T-helper 1 cell (primary cell): ENCODE measurements at regions not wholly inside any gene's neighbourhood (a gene's known extent, or its start where the extent isn't known, plus 50 kb on each side); places are given as distances from the start of the nearest gene placed in this dataset.

Experiments used
- DNase-seq, 5 donors: peaks; one replicate each; pipeline ENCODE4 v3.0.0-alpha.2; 2012 to 2020

- no peak for DNase-seq
Observed at GRCh38 chr1:79875187-79875586, 868.7 kb upstream of the ADGRL4 start.

- DNase-seq: no peak
Observed at GRCh38 chr1:79874289-79874688, 867.8 kb upstream of the ADGRL4 start.

DNA sequence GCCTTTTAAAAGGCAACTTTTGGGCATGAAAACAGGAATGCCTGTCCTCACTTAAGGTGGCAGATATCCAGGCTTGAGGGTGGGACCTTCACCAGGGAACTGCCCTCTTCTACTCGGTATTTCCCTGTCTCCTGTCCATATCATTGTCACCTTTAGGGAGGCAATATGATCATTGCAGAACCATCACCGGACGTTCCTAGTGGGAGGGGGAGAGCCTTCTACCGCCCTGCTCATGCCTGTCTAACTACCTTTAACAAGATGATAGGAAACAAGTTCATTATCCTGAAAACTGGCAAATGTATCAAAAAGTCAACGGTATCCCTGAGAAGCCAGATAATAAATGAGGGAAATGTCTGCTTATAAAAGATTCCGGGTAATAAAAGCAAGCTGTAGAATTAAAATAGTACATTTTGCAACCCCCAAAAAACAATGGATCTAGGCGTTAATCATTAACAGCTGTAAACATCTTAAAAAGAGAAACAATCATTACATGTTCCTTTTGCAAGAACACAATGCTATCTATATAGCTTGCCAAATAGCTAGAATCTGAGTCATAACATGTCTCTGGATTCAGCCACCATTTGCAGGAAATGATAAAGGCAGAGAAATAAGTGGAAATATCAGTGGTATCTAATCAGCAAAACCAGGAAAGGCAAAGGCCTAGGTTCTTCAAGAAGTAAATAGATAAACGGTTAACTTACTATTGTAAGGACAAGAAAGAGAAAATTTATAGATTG is 852.9 kb upstream of the ADGRL4 start:
- no peak for DNase-seq

DNA sequence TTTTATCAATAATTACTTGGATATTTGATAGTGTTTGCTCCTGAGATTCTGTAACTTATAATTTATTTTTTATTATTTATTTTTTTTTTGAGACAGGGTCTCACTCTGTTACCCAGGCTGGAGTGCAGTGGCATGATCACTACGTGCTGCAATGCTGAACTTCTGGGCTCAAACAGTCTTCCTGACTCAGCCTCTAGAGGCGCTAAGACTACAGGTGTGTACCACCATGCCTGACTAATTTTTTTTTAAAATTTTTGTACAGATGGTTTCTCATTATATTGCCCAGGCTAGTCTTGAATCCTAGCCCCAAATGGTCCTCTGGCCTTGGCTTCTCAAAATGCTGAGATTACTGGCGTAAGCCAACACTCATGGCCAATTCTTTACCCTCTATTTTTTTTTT is 845.5 kb upstream of the ADGRL4 start:
- DNase-seq: no peak

DNA sequence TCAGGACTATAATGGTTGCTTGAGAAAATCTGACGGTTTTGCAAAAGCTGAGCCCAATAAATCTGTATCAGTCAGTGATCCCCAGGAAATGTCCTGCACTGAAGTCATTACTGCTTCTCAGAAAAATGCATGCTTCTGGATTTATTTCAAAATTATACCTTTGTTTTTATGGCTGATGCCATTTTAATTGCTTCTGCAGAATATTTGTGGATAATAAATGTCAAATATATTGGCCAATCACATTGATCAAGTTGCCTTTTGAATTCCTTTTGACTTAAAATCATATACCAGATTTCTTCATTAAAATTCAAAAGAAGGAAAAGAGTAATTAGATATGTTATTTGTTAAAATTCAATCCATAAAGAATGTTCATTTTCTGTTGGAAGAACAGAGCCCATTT is 842.9 kb upstream of the ADGRL4 start:
- no peak for DNase-seq

- no peak for DNase-seq
Observed at GRCh38 chr1:79848316-79848715, 841.8 kb upstream of the ADGRL4 start.

DNA sequence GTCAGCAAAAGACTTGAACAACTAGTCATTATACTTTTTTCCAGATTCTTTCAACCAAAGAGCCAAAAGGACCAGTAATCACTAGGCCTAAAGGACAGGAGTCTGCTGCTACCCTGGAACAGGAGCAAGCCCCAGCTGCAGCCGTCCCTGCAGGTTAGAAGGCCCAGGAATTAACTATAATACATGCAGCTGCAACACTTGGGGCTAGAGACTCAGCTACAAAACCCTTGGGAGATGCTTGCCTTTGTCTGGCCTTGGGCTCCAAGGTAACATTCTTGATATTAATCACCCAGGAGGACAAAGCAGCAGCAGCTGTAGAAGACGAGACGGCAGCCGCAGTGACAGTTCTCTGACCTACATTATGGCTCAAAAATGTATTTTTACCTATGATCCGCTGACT is 841.2 kb upstream of the ADGRL4 start:
- DNase-seq: no peak

DNA sequence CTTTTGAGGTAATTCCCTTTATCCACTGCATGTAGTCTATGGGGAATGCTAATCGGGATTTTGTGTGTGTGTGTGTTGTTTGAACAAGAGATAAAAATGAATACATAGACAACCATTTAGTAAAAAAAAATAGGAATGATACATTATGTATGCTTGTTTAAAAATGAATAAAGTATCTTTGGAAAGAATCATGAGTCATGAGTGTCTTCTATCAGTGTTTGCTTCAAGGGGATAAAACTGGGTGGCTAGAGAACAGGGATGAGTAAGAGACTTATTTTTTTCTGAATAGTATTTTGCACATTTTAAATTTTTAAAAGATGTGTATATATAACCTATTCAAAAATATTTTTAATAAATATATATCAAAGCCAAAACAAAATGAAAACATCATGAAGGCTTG is 839.4 kb upstream of the ADGRL4 start:
- no peak for DNase-seq

GRCh38 chr1:79842811-79843210 is 836.3 kb upstream of the ADGRL4 start:
- DNase-seq: no peak

- no peak for DNase-seq
Observed at GRCh38 chr1:79839882-79840281, 833.4 kb upstream of the ADGRL4 start.

GRCh38 chr1:79827446-79827845 is 820.9 kb upstream of the ADGRL4 start:
- DNase-seq: no peak

DNA sequence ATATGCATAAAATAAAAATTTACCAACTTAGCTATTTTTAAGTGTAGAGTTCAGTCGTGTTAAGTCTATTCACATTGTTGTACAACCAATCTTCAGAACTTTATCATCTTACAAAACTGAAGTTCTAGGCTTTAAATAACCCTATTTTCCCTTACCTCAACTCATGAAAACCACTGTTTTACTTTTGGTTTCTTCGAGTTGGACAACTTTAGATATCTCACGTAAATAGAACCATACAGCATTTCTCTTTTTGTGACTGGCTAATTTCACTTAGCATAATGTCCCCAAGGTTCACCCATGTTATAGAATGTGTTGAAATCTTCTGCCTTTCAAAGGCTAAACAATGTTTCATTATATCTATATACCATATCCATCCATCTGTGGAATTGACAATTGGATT is 819.0 kb upstream of the ADGRL4 start:
- DNase-seq: no peak

DNA sequence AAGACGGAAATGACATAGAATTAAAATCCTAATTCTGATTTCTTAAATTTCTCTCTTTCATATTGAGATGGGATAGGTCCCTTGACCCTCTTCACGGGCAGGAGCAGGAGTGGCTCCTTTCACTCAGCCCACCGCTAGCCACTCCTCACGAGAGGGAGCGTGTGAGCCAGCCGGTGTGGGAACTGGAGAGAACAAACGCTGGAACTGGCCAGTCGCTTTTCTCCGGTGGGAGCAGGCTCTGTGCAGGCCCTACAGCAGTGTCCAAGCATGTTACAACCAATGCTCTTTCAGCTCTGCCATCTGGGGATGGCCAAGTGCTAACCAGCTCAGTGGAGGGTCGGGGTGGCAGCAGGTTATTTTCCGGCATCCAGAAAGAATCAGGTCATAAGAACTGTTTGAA is 815.5 kb upstream of the ADGRL4 start:
- no peak for DNase-seq

DNA sequence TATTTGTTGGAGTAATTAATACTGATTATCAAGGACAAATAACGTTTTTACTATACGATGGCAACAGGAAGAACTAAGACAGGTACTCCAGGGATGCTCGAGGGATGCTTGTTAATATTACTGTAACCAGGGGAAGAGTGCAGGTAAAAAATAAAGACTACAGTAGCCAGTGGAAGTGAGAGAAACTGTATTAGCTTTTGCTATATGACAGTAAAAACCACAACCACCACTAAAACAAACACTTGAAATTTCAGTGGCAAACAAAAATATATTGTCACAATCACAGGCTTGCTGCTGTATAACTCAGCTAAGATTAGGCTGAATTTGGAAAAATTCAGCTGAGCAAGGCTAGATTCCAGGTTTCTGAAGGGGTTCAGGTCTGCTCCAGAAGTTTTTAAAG is 812.6 kb upstream of the ADGRL4 start:
- no peak for DNase-seq

DNA sequence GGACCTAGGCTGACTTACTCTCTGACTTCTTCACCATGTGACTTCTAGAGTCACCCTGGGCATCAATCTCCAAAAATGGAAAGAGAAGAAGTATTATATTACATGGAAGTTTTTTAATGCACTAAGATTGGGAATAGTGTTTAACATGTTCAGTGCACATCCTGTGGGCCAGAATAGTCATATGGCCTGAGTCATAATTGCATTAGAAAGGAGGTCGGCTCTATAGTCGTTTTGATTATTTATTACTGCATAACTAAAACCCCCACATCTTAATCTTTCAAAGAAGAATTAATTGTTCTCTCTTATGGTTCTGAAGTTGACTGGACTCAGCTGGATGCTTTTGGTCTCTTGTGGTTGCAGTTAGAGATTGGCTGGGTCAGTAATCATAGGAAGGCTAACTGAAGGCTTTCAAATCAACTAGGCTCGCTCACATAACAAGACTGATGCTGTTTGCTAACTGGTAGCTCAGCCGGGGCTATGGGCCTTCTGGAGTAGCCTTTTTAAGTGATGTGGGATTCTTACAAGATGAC is 810.6 kb upstream of the ADGRL4 start:
- DNase-seq: no peak

DNA sequence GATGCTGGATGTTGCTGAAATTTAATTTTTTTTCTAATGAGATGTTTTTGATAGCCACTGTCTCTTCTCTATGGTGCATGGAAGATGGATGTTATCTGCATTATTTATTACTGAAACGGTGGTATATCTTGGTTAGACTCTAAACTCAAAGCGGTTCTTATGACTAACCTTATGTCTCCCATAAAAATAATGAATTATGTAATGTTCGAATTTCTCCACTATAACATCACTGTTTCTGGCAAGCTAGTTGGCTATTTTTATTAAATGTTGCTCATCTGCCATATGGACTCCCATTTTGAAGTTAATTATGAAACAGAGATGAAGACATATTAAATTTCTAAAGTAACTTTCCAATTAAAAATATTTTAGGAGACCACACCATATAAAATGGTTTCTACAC is 808.6 kb upstream of the ADGRL4 start:
- no peak for DNase-seq

DNA sequence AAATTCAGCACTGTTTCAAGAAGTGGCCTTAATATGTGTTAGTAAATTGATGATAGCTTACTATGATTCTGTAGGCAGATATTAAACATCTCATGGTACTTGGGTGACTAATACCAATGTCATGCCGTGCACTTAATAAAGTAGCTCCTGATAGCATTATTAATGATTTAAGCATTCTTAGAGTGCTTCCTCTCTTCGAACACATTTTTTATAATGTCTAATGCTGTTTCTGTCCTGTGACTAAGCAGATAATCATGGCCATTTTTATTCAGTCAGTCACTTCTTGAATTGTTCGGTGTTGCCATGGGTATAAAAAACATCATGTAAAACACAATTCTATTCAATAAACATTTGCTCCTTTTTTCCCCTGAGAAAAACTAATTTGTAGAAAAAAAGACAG is 804.6 kb upstream of the ADGRL4 start:
- DNase-seq: no peak

DNA sequence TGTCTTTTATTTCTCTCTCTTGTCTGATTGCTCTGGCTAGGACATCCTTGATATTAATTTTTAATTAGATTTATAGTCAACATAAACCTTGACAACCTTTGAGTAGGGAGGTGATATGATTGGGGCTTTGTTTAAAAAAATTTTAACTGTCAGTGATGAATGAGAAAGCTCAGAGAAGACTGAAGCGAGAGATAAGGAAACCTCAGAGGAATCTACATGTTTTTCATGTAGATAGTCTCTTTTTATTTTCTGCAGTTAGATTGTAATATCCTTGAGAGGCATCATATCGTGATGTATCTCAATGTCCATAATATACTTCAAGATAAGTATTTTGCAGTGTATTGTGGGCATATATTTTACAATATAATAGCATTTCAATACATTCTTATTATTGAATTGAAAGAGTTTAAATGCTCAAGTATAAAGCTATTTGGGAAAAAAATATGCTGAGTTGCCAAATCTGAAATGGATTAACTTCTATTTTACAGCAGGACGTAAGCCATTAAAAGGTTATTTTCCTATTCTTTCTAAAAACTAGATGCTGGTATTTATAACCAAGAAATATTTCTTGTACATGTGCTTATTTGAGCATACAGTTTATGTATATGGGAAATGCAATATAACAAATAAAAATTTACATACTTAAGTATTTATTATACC is 802.4 kb upstream of the ADGRL4 start:
- no peak for DNase-seq

DNA sequence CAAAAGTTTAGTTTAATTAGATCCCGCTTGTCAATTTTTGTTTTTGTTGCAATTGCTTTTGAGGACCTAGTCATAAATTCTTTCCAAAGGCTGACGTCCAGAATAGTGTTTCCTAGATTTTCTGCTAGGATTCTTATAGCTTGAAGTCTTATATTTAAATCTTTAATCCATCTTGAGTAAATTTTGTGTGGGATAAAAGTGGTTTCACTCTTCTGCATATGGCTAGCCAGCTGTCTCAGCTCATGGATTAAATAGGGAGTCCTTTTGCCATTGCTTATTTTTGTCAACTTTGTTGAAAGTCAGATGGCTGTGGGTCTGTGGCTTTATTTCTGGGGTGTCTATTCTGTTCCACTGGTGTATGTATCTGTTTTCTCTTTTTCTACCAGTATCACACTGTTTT is 801.3 kb upstream of the ADGRL4 start:
- DNase-seq: no peak

DNA sequence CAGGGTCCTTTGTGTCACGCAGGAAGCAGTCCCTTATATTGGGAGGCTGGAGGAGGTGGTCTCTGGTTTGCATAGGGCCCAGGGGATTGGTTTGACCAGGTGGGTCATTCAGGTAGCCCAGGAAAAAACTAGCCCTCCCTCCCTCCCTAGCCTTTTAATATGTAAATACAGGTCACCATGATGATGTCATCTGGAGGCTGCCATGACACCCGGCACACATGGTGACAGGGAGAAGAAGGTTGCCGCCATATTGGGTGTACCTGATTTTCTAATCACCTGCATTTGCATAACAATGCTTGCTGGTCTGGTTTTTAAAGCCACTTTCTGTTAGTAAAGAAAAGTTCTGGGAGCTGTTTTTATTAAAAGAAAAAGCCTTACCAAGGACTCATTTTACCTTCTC is 791.0 kb upstream of the ADGRL4 start:
- DNase-seq: no peak

- DNase-seq: no peak
Observed at GRCh38 chr1:79796434-79796833, 789.9 kb upstream of the ADGRL4 start.

GRCh38 chr1:79792219-79792930 is 785.8 kb upstream of the ADGRL4 start:
- no peak for DNase-seq

DNA sequence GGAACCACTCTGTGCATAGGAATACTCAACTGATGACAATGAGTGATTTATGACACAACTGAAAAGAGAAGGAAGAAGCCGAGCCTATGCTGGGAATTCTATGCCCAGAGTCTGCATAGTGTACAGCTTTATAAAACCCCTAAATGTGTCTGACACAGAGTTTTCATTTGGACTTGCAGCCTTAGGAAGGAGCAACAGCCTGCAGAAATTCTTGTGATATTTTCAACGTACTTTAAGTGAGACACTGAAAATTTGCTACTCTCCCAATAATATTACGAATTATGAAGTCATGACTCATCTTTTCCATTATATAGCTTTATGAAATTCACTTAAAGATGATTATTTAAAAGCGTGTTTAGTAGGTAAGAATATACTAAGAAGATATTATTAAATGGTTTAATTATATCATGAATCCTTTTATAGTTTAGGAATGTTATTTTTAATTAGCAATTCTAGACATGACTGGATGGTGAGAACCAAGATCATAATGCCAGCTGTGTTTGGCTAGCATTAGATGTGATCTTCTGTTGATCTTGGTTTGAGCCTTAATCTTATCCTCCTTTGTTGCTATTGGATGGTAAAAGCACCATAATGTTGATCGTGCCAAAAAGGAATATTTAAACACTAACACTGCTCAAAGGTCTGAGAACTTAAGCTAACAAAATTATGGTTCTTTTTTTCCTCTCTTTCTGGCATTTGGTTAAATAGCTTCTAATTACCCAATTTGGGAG is 785.1 kb upstream of the ADGRL4 start:
- no peak for DNase-seq
